Spleen (tissue), 7 donors: ENCODE measurements at regions not wholly inside any gene's neighbourhood (a gene's known extent, or its start where the extent isn't known, plus 50 kb on each side); places are given as distances from the start of the nearest gene placed in this dataset.

Experiments used
- POLR2A ChIP-seq, 3 donors: fragments of 450-650 bp; IDR thresholded peaks; one replicate each; pipeline ENCODE4 v1.5.1; 2017; ENCODE audit warnings: antibody characterized with exemption in 3 of 3, mild to moderate bottlenecking in 1 of 3
- POLR2AphosphoS5 ChIP-seq, 3 donors: sonication (generic); formaldehyde crosslinking; IDR thresholded peaks; one replicate each; pipeline ENCODE4 v1.5.1; 2017; ENCODE audit warnings: antibody characterized with exemption in 3 of 3
- TF ChIP-seq, protein P1 (sequence below), 11 experiments: fragments of 200-600 bp in 7 of 11; fragments of 450-650 bp in 4 of 11; sonication (generic) in 4 of 11; IDR thresholded peaks in 8 of 11; conservative IDR thresholded peaks in 3 of 11; 1 replicate in 7 of 11; 2 replicates in 4 of 11; pipeline versions ENCODE4 v1.4.0 to v1.8.0; 2016 to 2021; ENCODE audit warnings: antibody characterized with exemption in 11 of 11, inconsistent platforms in 4 of 11, mild to moderate bottlenecking in 1 of 11
- donor health status: DM: no; HTN: no; CAD: no; lungs with moderate emphysema.
- donor health status: DM: no; HTN: no; CAD: no.
- donor health status: DM: no; HTN: no; CAD: no.

DNA sequence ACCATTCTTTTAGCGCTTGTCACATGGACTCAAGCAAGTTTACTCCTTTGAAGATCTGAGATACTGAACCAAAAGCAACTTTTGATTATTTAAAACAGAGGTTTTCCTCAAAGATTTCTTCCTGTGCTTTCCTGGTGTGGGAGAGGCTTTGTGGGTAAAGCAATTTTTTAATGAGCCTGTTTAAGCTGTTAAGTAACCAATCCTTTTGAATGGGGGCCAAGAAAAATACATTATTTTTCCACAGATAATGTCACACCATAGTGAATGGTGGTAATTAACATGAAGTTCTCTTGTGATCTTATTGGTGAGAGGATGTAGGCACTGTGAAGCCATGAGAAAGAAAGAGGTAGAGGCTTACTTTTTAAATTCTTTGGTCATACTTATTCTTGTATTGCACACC, 55.8 kb upstream of the OBI1 start:
- TF ChIP-seq, protein P1, sequence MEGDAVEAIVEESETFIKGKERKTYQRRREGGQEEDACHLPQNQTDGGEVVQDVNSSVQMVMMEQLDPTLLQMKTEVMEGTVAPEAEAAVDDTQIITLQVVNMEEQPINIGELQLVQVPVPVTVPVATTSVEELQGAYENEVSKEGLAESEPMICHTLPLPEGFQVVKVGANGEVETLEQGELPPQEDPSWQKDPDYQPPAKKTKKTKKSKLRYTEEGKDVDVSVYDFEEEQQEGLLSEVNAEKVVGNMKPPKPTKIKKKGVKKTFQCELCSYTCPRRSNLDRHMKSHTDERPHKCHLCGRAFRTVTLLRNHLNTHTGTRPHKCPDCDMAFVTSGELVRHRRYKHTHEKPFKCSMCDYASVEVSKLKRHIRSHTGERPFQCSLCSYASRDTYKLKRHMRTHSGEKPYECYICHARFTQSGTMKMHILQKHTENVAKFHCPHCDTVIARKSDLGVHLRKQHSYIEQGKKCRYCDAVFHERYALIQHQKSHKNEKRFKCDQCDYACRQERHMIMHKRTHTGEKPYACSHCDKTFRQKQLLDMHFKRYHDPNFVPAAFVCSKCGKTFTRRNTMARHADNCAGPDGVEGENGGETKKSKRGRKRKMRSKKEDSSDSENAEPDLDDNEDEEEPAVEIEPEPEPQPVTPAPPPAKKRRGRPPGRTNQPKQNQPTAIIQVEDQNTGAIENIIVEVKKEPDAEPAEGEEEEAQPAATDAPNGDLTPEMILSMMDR (IDR thresholded peaks at IDR 0.05 in 8 of 11, conservative IDR thresholded peaks at IDR 0.05 in 3 of 11) = no peak
- TF ChIP-seq POLR2AphosphoS5 (IDR thresholded peaks at IDR 0.05) (no peak), POLR2A (IDR thresholded peaks at IDR 0.05) (no peak)
